NCI-H187 (cell line): ENCODE measurements at regions not wholly inside any gene's neighbourhood (a gene's known extent, or its start where the extent isn't known, plus 50 kb on each side); places are given as distances from the start of the nearest gene placed in this dataset.
"Not testable (repeated sequence)": the region's sequence is repeated elsewhere in the genome, so short reads cannot be mapped to it uniquely, and the experiment has no call there.

ENCODE experiments used
- DNase-seq, 2 experiments: peaks; one replicate each; lab custom pipeline; 2025; lab: John Stamatoyannopoulos, UW

DNA sequence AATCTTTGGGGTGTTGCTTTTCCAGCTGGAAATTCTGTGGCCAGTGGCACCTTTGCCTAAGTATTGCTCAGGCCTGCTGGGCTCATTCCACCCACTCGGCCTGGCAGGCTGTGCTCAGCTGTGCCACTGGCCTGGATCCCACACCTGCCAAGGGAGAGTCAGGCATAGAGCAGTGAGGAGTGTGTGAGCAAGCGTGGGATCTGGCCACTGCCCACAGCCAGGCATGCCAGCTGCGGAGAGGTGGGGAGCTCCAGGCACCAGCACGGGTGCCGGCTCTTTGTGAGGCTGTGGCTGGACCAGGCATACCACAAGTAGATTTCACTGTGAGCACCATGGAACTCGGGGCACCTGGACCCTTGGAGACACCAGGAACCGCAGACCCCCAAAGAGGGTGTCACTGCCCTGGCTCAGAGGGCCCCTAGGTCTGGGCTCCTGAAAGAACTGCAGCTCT, 118.1 kb upstream of the MAP2 start:
- no peak for DNase-seq

DNA sequence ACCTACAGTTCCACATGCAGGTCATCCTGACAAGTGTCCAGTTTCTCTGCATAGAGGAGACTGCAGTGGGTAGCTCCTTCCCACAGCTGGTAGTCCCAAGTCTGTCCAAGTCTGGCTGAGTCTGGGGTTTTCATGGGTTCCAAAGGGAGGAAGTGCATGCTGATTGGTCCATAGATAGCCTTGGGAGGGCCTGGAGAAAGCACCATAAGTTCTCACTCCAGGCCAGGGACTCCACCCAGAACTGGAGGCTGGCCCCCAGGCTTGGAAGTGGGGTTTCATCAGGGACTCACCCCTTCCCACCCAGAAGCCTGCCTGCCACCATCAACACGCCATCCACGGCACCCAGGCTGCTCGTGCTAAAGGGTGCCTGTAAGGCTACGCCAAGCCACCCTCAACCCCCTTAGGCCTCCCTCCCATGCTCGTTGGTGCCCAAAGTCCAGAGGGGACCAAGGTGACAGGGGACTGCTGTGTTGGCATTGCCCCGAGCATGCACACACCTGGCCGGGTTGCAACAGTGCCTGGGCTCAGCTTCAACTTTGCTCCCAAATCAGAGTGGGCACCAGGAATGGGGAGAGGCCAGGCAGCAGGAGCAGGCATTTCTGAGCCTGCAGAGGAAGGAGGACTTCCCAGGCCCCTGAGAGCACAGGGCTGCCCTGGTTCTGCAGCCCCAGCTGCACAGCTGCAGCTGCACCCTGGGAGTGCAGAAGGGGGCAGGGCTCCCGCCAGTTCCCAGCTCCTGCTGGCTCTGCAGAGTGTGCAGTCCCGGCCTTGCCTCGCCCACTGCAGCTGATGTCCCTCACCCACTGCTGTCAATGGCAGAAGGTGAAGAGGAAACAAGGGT, 116.5 kb upstream of the MAP2 start:
- no peak for DNase-seq

DNA sequence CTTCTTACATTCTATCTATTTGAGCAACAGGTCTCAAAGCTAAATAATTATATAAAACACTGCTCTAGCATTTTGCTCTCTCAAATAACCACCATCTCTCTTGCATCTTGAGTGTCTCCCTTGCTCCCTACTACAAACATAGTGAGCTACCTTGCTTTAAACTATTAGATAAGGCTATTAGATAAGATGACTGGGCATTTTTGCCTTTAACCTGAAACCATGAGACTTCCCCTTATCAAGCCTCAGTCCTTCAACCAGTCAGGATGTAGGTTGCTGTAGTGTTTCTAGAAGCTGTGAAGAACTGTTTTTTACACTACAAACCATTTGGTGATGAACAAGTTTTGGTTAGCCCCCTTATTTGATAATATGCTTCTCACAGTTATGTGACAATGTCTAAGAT, 115.4 kb upstream of the MAP2 start:
- no peak for DNase-seq

- DNase-seq, result no peak
Observed at GRCh38 chr2:209311948-209312347, 111.9 kb upstream of the MAP2 start.

DNA sequence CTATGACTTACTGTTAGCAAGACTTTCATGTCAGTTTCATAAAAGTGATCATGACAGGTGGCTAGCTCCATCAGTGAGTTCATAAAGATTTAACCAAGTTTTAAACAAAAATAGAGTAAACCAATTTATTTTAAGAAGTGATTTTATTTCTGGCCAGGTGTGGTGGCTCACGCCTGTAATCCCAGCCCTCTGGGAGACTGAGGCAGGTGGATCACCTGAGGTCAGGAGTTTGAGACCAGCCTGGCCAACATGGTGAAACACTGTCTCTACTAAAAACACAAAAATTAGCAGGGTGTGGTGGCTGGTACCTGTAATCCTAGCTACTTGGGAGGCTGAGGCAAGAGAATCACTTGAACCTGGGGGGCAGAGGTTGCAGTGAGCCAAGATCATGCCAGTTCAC, 111.4 kb upstream of the MAP2 start:
- DNase-seq, result not testable (repeated sequence)

GRCh38 chr2:209314653-209315052, 109.2 kb upstream of the MAP2 start:
- DNase-seq, result no peak

- no peak for DNase-seq
Observed at GRCh38 chr2:209316141-209316540, 107.7 kb upstream of the MAP2 start.

DNA sequence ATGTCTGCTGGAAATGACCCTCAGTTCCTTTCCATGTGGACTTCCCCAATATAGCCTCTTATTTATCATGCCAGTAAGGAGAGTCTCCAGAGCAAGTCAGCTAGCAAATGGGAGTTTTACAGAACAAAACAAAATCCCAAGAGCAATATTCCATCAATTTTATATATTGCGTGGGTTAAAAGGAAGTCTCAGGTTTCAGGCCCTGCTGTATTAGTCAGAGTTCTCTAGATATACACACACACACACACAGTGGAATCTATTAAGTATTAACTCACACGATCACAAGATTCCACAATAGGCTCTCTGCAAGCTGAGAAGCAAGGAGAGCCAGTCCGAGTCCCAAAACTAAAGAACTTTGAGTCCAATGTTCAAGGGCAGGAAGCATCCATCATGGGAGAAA, 102.8 kb upstream of the MAP2 start:
- no peak for DNase-seq

- DNase-seq, result no peak
Observed at GRCh38 chr2:209321581-209321980, 102.3 kb upstream of the MAP2 start.

GRCh38 chr2:209322041-209322440, 101.8 kb upstream of the MAP2 start:
- DNase-seq, result no peak

GRCh38 chr2:209322905-209323512, 100.8 kb upstream of the MAP2 start:
- no peak for DNase-seq

- no peak for DNase-seq
Observed at GRCh38 chr2:209323738-209324137, 100.1 kb upstream of the MAP2 start.

GRCh38 chr2:209324281-209324680, 99.6 kb upstream of the MAP2 start:
- no peak for DNase-seq

DNA sequence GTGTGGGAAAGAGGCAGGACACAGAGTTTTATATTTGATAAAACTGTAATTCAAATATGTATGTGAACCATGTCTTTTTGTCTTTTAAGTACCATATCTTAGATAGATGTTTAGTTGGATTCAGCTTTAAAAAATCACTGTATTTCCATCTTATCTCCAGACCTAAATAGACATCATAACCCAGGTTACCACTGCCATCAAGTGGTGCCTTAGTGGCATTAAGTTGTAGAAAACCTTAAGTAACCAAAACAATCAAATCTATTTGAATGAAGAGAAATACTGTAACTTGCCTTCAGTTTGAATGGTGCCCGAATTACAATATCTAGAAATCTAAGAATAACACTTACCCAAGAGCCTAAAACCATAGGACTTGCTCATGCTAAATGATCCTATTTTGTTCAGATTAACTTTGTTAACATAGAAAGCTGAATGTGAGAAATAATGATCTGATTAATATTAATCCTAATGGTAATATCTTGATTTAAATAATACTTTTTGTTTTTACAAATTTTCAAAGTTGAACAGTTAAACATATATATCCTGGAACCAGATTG, 92.5 kb upstream of the MAP2 start:
- no peak for DNase-seq

GRCh38 chr2:209334188-209335017, 89.4 kb upstream of the MAP2 start:
- peak in 1 of 2 experiments; percentile 10 for DNase-seq

DNA sequence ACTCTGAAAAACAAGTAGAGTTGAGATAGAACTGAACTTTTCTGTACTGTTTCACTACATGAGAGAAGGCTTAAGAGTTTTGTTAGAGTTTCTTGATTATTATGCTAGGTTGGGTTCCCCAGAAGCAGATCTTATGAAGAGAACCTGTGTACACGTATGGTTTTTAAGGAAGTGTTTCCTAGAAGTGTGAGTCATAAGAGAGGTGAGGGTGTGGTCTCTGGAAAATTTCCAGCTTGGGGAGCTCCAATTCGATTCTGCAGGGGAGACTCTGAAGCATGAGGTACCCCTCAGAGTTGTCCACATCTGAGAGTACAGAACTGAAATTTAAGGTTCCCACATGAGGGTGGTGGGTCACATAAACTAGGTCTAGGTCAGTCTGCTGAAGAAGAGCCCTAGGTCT, 83.3 kb upstream of the MAP2 start:
- DNase-seq, result no peak

DNA sequence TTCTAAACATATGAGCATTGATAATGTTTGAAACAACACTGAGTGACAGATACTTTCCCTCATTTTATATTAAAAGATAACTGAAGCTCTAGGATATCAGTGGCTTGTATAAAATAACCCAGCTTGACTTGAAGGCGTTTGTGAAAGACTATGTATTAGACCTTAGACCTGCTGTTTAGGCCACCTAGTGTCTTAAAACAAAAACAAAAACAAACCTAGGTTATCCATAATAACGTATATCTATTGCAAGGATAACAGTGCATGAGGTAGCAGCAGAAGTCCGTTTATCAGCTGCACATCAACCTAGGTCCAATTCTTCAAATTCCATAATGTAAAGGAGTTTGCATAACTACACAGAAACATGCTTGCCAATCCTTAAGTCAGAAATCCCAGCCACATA, 79.5 kb upstream of the MAP2 start:
- no peak for DNase-seq

- DNase-seq, result no peak
Observed at GRCh38 chr2:209348433-209348832, 75.4 kb upstream of the MAP2 start.

DNA sequence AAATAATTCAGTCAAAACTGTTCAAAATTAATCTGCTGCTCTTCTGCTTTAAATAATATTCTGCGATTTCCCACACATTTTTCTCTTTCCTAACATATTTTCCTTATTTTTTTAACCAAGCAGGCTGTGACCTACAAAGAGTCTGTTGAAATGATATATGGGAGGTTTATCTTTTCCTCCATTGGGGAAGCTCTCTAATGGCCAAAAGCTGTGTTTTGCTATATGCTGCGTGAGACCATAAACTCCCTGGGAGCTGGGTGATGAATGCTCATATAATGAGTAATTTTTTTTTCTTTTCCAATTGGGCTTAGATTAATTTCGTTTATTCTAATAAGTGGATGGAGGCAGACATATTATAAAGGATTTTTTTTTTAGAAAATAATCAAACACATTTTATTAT, 72.2 kb upstream of the MAP2 start:
- DNase-seq, result no peak

- DNase-seq, result no peak
Observed at GRCh38 chr2:209358992-209359391, 64.9 kb upstream of the MAP2 start.

DNA sequence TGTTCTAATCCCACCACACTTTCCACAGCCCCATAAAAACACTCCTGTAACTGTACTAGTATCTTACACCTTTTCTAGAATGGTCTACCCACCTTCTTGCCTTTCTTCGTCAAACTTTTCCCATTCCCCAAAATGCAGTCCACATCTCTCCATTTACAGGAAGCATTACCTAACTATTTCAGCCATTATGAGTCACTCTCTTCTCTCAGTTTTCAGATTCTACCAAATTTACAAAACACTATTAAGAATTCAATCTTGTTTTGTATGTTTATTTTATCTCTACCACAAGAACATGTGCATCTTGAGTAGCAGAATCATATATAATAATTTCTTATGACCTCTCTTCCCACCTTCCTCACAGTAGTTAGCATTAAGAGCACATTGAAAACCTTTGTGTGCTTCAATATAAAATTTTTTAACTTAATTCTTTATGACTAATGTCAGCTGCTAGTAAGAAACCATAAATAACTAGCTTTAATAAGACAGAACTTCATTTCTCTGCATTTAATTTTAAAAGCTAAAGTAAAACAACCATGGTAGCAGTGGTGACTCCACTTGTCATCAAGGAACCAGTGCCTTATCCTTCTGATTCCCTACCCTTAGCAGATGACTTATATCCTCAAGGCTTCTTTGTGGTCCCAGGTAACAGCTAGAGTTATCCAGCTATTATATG, 56.6 kb upstream of the MAP2 start:
- no peak for DNase-seq

DNA sequence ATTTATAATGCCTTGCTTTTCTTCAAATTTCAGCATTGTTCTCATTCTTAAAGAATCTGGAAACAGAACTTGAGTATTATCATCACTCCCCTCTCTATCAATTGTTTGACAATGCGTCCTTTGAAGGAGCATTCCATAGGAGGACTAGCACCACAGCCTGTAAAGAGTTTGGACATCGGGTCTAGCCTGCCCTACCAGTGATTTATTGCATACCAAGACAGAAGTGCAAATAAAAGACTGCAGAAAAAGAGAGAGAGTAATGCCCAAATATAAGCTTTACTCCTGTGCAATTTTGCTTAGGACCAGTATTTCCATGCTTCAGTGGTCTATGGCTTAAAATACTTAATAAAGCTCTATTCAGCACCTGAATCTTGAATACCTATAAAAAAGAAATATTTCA, 55.4 kb upstream of the MAP2 start:
- DNase-seq, result no peak
